ENCODE measurements at regions not wholly inside any gene's neighbourhood (a gene's known extent, or its start where the extent isn't known, plus 50 kb on each side); places are given as distances from the start of the nearest gene placed in this dataset.
"Not testable (repeated sequence)": the region's sequence is repeated elsewhere in the genome, so short reads cannot be mapped to it uniquely, and the experiment has no call there.

- in situ Hi-C loops (cut with HindIII; ENCODE audit: low pct_unique_long_range_greater_than_20kb, low sequenced_read_pairs): not testable (repeated sequence)
- DNase-seq (ENCODE audit: low read depth): peak; percentile 63
These were observed 114.3 kb upstream of the BNIP2 start for GRCh38 chr15:59803293-59803966.

- DNase-seq (ENCODE audit: low read depth): no peak
- in situ Hi-C loops (cut with HindIII; ENCODE audit: low pct_unique_long_range_greater_than_20kb, low sequenced_read_pairs): no loop called here
These were observed 112.5 kb upstream of the BNIP2 start for GRCh38 chr15:59801649-59802048.

- in situ Hi-C loops (cut with HindIII; ENCODE audit: low pct_unique_long_range_greater_than_20kb, low sequenced_read_pairs): no loop called here
- no peak for DNase-seq (ENCODE audit: low read depth)
These were observed 109.4 kb upstream of the BNIP2 start for GRCh38 chr15:59798605-59798917.

- DNase-seq (ENCODE audit: low read depth): no peak
- in situ Hi-C loops (cut with HindIII; ENCODE audit: low pct_unique_long_range_greater_than_20kb, low sequenced_read_pairs): no loop called here
These were observed 108.9 kb upstream of the BNIP2 start for GRCh38 chr15:59797756-59798604.

GRCh38 chr15:59794229-59794886, 105.2 kb upstream of the BNIP2 start:
- in situ Hi-C loops (cut with HindIII; ENCODE audit: low pct_unique_long_range_greater_than_20kb, low sequenced_read_pairs): no loop called here
- DNase-seq (ENCODE audit: low read depth): no peak

- in situ Hi-C loops (cut with HindIII; ENCODE audit: low pct_unique_long_range_greater_than_20kb, low sequenced_read_pairs): no loop called here
- DNase-seq (ENCODE audit: low read depth): no peak
These were observed 103.2 kb upstream of the BNIP2 start for GRCh38 chr15:59792359-59792758.

GRCh38 chr15:59791755-59792154, 102.6 kb upstream of the BNIP2 start:
- DNase-seq (ENCODE audit: low read depth): no peak
- in situ Hi-C loops (cut with HindIII; ENCODE audit: low pct_unique_long_range_greater_than_20kb, low sequenced_read_pairs): no loop called here

- DNase-seq (ENCODE audit: low read depth): no peak
- in situ Hi-C loops (cut with HindIII; ENCODE audit: low pct_unique_long_range_greater_than_20kb, low sequenced_read_pairs): no loop called here
These were observed 102.0 kb upstream of the BNIP2 start for GRCh38 chr15:59791079-59791478.

GRCh38 chr15:59786466-59786865, 97.3 kb upstream of the BNIP2 start:
- in situ Hi-C loops (cut with HindIII; ENCODE audit: low pct_unique_long_range_greater_than_20kb, low sequenced_read_pairs); DNase-seq (ENCODE audit: low read depth): not testable (repeated sequence)

GRCh38 chr15:59785981-59786380, 96.9 kb upstream of the BNIP2 start:
- in situ Hi-C loops (cut with HindIII; ENCODE audit: low pct_unique_long_range_greater_than_20kb, low sequenced_read_pairs): not testable (repeated sequence)

GRCh38 chr15:59783774-59784520, 94.8 kb upstream of the BNIP2 start:
- DNase-seq (ENCODE audit: low read depth); in situ Hi-C loops (cut with HindIII; ENCODE audit: low pct_unique_long_range_greater_than_20kb, low sequenced_read_pairs): not testable (repeated sequence)

More at GRCh38 chr15:59785981-59786380, 96.9 kb upstream of the BNIP2 start:
- DNase-seq (ENCODE audit: low read depth): not testable (repeated sequence)

- no peak for DNase-seq (ENCODE audit: low read depth)
- in situ Hi-C loops (cut with HindIII; ENCODE audit: low pct_unique_long_range_greater_than_20kb, low sequenced_read_pairs): no loop called here
These were observed 90.0 kb upstream of the BNIP2 start for GRCh38 chr15:59779110-59779509.

- in situ Hi-C loops (cut with HindIII; ENCODE audit: low pct_unique_long_range_greater_than_20kb, low sequenced_read_pairs): no loop called here
These were observed 75.7 kb upstream of the BNIP2 start for GRCh38 chr15:59764775-59765174.

GRCh38 chr15:59762558-59762957, 73.4 kb upstream of the BNIP2 start:
- in situ Hi-C loops (cut with HindIII; ENCODE audit: low pct_unique_long_range_greater_than_20kb, low sequenced_read_pairs): no loop called here
- DNase-seq (ENCODE audit: low read depth): no peak

More at GRCh38 chr15:59764775-59765174, 75.7 kb upstream of the BNIP2 start:
- DNase-seq (ENCODE audit: low read depth): no peak

- in situ Hi-C loops (cut with HindIII; ENCODE audit: low pct_unique_long_range_greater_than_20kb, low sequenced_read_pairs); DNase-seq (ENCODE audit: low read depth): not testable (repeated sequence)
These were observed 71.1 kb upstream of the BNIP2 start for GRCh38 chr15:59760256-59760655.

GRCh38 chr15:59751552-59752413, 62.7 kb upstream of the BNIP2 start:
- in situ Hi-C loops (cut with HindIII; ENCODE audit: low pct_unique_long_range_greater_than_20kb, low sequenced_read_pairs): no loop called here
- DNase-seq (ENCODE audit: low read depth): no peak

GRCh38 chr15:59746777-59747176, 57.7 kb upstream of the BNIP2 start:
- in situ Hi-C loops (cut with HindIII; ENCODE audit: low pct_unique_long_range_greater_than_20kb, low sequenced_read_pairs): no loop called here
- DNase-seq (ENCODE audit: low read depth): no peak
